MM.1S (cell line): ENCODE measurements at regions not wholly inside any gene's neighbourhood (a gene's known extent, or its start where the extent isn't known, plus 50 kb on each side); places are given as distances from the start of the nearest gene placed in this dataset.

Source experiments
- CTCF ChIP-seq: fragments of 300-600 bp; sonication (generic); IDR thresholded peaks from 2 replicates; pipeline ENCODE4 v1.5.1; 2016; ENCODE audit warnings: antibody characterized with exemption, low read length, mixed read lengths
- EZH2 ChIP-seq: fragments of 300-600 bp; sonication (generic); optimal IDR thresholded peaks from 2 replicates; pipeline ENCODE3; 2017; ENCODE audit warnings: low read depth, mild to moderate bottlenecking, antibody characterized with exemption, low read length, mixed read lengths

GRCh38 chr2:123164216-123164615, 860.9 kb upstream of the CNTNAP5 start:
- no peak for TF ChIP-seq CTCF
- no peak for TF ChIP-seq EZH2
